ENCODE measurements at regions not wholly inside any gene's neighbourhood (a gene's known extent, or its start where the extent isn't known, plus 50 kb on each side); places are given as distances from the start of the nearest gene placed in this dataset.

- DNase-seq (ENCODE audit: low spot score, unreplicated experiment), result no peak
- H3K27me3 Mint-ChIP-seq, result no peaks in the 10 kb centered on the region
- peaks cover 3% of the 10 kb centered on the region for H3K9me3 Mint-ChIP-seq (ENCODE audit: low read depth)
- no peaks in the 10 kb centered on the region for H3K4me1 Mint-ChIP-seq (ENCODE audit: low read depth)
- no peak overlapping the region for H3K27ac Mint-ChIP-seq
- no peaks in the 10 kb centered on the region for H3K36me3 Mint-ChIP-seq (ENCODE audit: insufficient read depth)
- no peak overlapping the region for H3K4me3 Mint-ChIP-seq (ENCODE audit: low read depth)
- no peak for TF ChIP-seq CTCF (IDR thresholded peaks at IDR 0.05; ENCODE audit: unreplicated experiment)
Measured at GRCh38 chr12:88399811-88400210, 180.5 kb downstream of the KITLG start.

GRCh38 chr12:88400302-88400701 lies 180.0 kb downstream of the KITLG start:
- no peak for DNase-seq (ENCODE audit: low spot score, unreplicated experiment)
- Mint-ChIP-seq H3K4me3 (ENCODE audit: low read depth) (no peak overlapping the region), H3K9me3 (ENCODE audit: low read depth) (peaks cover 3% of the 10 kb centered on the region), H3K36me3 (ENCODE audit: insufficient read depth) (no peaks in the 10 kb centered on the region), H3K27me3 (no peaks in the 10 kb centered on the region), H3K4me1 (ENCODE audit: low read depth) (no peaks in the 10 kb centered on the region), H3K27ac (no peak overlapping the region)
- no peak for TF ChIP-seq CTCF (IDR thresholded peaks at IDR 0.05; ENCODE audit: unreplicated experiment)

- H3K4me3 Mint-ChIP-seq (ENCODE audit: low read depth), result no peak overlapping the region
Measured at GRCh38 chr12:88401155-88401554, 179.1 kb downstream of the KITLG start.

GRCh38 chr12:88406905-88407304 lies 173.4 kb downstream of the KITLG start:
- no peak for DNase-seq (ENCODE audit: low spot score, unreplicated experiment)
- peaks cover 8% of the 10 kb centered on the region for H3K4me1 Mint-ChIP-seq (ENCODE audit: low read depth)
- no peak overlapping the region for H3K4me3 Mint-ChIP-seq (ENCODE audit: low read depth)
- H3K27me3 Mint-ChIP-seq, result no peaks in the 10 kb centered on the region
- no peak overlapping the region for H3K27ac Mint-ChIP-seq
- H3K9me3 Mint-ChIP-seq (ENCODE audit: low read depth), result no peaks in the 10 kb centered on the region
- no peak for TF ChIP-seq CTCF (IDR thresholded peaks at IDR 0.05; ENCODE audit: unreplicated experiment)
- H3K36me3 Mint-ChIP-seq (ENCODE audit: insufficient read depth), result no peaks in the 10 kb centered on the region

More at GRCh38 chr12:88401155-88401554, 179.1 kb downstream of the KITLG start:
- no peak for TF ChIP-seq CTCF (IDR thresholded peaks at IDR 0.05; ENCODE audit: unreplicated experiment)
- Mint-ChIP-seq H3K36me3 (ENCODE audit: insufficient read depth) (no peaks in the 10 kb centered on the region), H3K4me1 (ENCODE audit: low read depth) (no peaks in the 10 kb centered on the region), H3K27me3 (no peaks in the 10 kb centered on the region), H3K27ac (no peak overlapping the region), H3K9me3 (ENCODE audit: low read depth) (peaks cover 3% of the 10 kb centered on the region)
- no peak for DNase-seq (ENCODE audit: low spot score, unreplicated experiment)

- Mint-ChIP-seq H3K36me3 (ENCODE audit: insufficient read depth) (no peaks in the 10 kb centered on the region), H3K27me3 (no peaks in the 10 kb centered on the region), H3K4me3 (ENCODE audit: low read depth) (no peak overlapping the region), H3K27ac (no peak overlapping the region), H3K4me1 (ENCODE audit: low read depth) (peaks cover 17% of the 10 kb centered on the region), H3K9me3 (ENCODE audit: low read depth) (no peaks in the 10 kb centered on the region)
- TF ChIP-seq CTCF (IDR thresholded peaks at IDR 0.05; ENCODE audit: unreplicated experiment), result no peak
- no peak for DNase-seq (ENCODE audit: low spot score, unreplicated experiment)
Measured at GRCh38 chr12:88408823-88409222, 171.4 kb downstream of the KITLG start.
